H1 (cell line): ENCODE measurements at regions not wholly inside any gene's neighbourhood (a gene's known extent, or its start where the extent isn't known, plus 50 kb on each side); places are given as distances from the start of the nearest gene placed in this dataset.

Experiments
- BCL11A ChIP-seq, 2 experiments: IDR thresholded peaks; one replicate each; pipeline ENCODE4 v1.6.1; 2011; ENCODE audit warnings: low read depth in 2 of 2, low read length in 2 of 2, mild to moderate bottlenecking in 2 of 2
- CTCF ChIP-seq, 3 experiments: IDR thresholded peaks; 1 replicate in 2 of 3; 2 replicates in 1 of 3; pipeline versions ENCODE4 v1.5.1 to v1.6.1; 2011; ENCODE audit warnings: low read length in 3 of 3, mild to moderate bottlenecking in 3 of 3, inconsistent platforms in 2 of 3, low read depth in 1 of 3, moderate library complexity in 1 of 3; ENCODE audit not compliant: insufficient read depth in 1 of 3; ENCODE audit errors: control extremely low read depth in 1 of 3
- EZH2 ChIP-seq: fragments of 200-600 bp; sonication (generic); IDR thresholded peaks from 2 replicates; pipeline ENCODE4 v1.7.1; 2012; ENCODE audit warnings: low read depth, mild to moderate bottlenecking, moderate library complexity, low read length, inconsistent platforms; ENCODE audit not compliant: severe bottlenecking
- SIX5 ChIP-seq: IDR thresholded peaks from 2 replicates; pipeline ENCODE4 v1.6.1; 2011; ENCODE audit warnings: mild to moderate bottlenecking, low read depth, low read length
- USF2 ChIP-seq: IDR thresholded peaks from 2 replicates; pipeline ENCODE4 v1.6.1; 2011; ENCODE audit warnings: low read length, improper control_type of control experiment

- TF ChIP-seq CTCF (IDR thresholded peaks at IDR 0.05; ENCODE audit: control extremely low read depth in 1 of 3, insufficient read depth in 1 of 3, low read depth in 1 of 3, low read length in 3 of 3) (no peak), BCL11A (IDR thresholded peaks at IDR 0.05; ENCODE audit: low read depth in 2 of 2, low read length in 2 of 2) (no peak), USF2 (no peak), SIX5 (no peak), EZH2 (no peak)
Measured at GRCh38 chr16:14378131-14378551, 251.9 kb downstream of the PARN start.
